Stimulated activated naive CD8-positive, alpha-beta T cell treated with anti-CD3 and anti-CD28 coated beads, Interleukin-15, amount 100 ng/mL, for 72 hours (primary cell): ENCODE measurements at regions not wholly inside any gene's neighbourhood (a gene's known extent, or its start where the extent isn't known, plus 50 kb on each side); places are given as distances from the start of the nearest gene placed in this dataset.

Experiments
- ATAC-seq: fragments of 150-1000 bp; cut with Tn5 transposase; 2 replicates; pipeline ENCODE4 v1.10.0; 2021; ENCODE audit warnings: mild to moderate bottlenecking, moderate library complexity
- DNase-seq, 2 donors: peaks; one replicate each; pipeline ENCODE4 v3.0.0; 2021 to 2022
- H3K27ac Mint-ChIP-seq, 2 donors: one replicate each; pipeline ENCODE4 v1.8.0; 2022; ENCODE audit warnings: mild to moderate bottlenecking in 2 of 2, mixed read lengths in 2 of 2, moderate library complexity in 2 of 2
- H3K27me3 Mint-ChIP-seq: one replicate; pipeline ENCODE4 v1.8.0; 2022; ENCODE audit warnings: mixed read lengths
- H3K4me1 Mint-ChIP-seq: one replicate; pipeline ENCODE4 v1.8.0; 2022; ENCODE audit warnings: mild to moderate bottlenecking, mixed read lengths
- H3K4me3 Mint-ChIP-seq, 2 donors: one replicate each; pipeline ENCODE4 v1.8.0; 2022; ENCODE audit warnings: mild to moderate bottlenecking in 2 of 2, mixed read lengths in 2 of 2, moderate library complexity in 1 of 2
- H3K9me3 Mint-ChIP-seq, 2 donors: one replicate each; pipeline ENCODE4 v1.8.0; 2022; ENCODE audit warnings: mixed read lengths in 2 of 2

GRCh38 chr13:19071161-19071936, 110.3 kb downstream of the TUBA3C start:
- H3K4me1 Mint-ChIP-seq, result no peaks in the 10 kb centered on the region
- H3K27ac Mint-ChIP-seq, result no peak overlapping the region
- H3K9me3 Mint-ChIP-seq, result peaks cover 6 to 8% of the 10 kb centered on the region in 2 donors
- H3K27me3 Mint-ChIP-seq, result no peaks in the 10 kb centered on the region
- H3K4me3 Mint-ChIP-seq, result no peak overlapping the region
- no peak for DNase-seq
- no peak for ATAC-seq

- no peak for DNase-seq
- no peaks in the 10 kb centered on the region for H3K27me3 Mint-ChIP-seq
- H3K4me1 Mint-ChIP-seq, result no peaks in the 10 kb centered on the region
- H3K9me3 Mint-ChIP-seq, result peaks cover 6 to 8% of the 10 kb centered on the region in 2 donors
- H3K27ac Mint-ChIP-seq, result no peak overlapping the region
- no peak for ATAC-seq
- no peak overlapping the region for H3K4me3 Mint-ChIP-seq
Measured at GRCh38 chr13:19070398-19070735, 111.3 kb downstream of the TUBA3C start.

GRCh38 chr13:19069684-19070397, 111.8 kb downstream of the TUBA3C start:
- H3K4me1 Mint-ChIP-seq, result no peaks in the 10 kb centered on the region
- H3K9me3 Mint-ChIP-seq, result peaks cover 5 to 7% of the 10 kb centered on the region in 2 donors
- no peaks in the 10 kb centered on the region for H3K27me3 Mint-ChIP-seq
- no peak overlapping the region for H3K27ac Mint-ChIP-seq
- H3K4me3 Mint-ChIP-seq, result no peak overlapping the region
- no peak for DNase-seq
- ATAC-seq, result no peak

GRCh38 chr13:19068691-19069090, 112.9 kb downstream of the TUBA3C start:
- Mint-ChIP-seq H3K27me3 (no peaks in the 10 kb centered on the region), H3K9me3 (peaks cover 5 to 11% of the 10 kb centered on the region in 2 donors), H3K4me3 (no peak overlapping the region), H3K27ac (no peak overlapping the region), H3K4me1 (no peaks in the 10 kb centered on the region)
- ATAC-seq, result no peak
- DNase-seq, result no peak

GRCh38 chr13:19067767-19068166, 113.9 kb downstream of the TUBA3C start:
- Mint-ChIP-seq H3K4me1 (no peaks in the 10 kb centered on the region), H3K27me3 (no peaks in the 10 kb centered on the region), H3K27ac (no peak overlapping the region), H3K9me3 (peaks cover 5 to 13% of the 10 kb centered on the region in 2 donors), H3K4me3 (no peak overlapping the region)
- no peak for ATAC-seq
- no peak for DNase-seq

GRCh38 chr13:19062801-19063200, 118.8 kb downstream of the TUBA3C start:
- Mint-ChIP-seq H3K4me1 (no peaks in the 10 kb centered on the region), H3K27ac (no peak overlapping the region), H3K9me3 (peaks cover 5 to 26% of the 10 kb centered on the region in 2 donors), H3K27me3 (no peaks in the 10 kb centered on the region), H3K4me3 (no peak overlapping the region)
- DNase-seq, result no peak
- no peak for ATAC-seq

GRCh38 chr13:19062019-19062646, 119.5 kb downstream of the TUBA3C start:
- ATAC-seq, result no peak

GRCh38 chr13:19061278-19061677, 120.3 kb downstream of the TUBA3C start:
- ATAC-seq (no peak), DNase-seq (no peak)
- Mint-ChIP-seq H3K4me1 (no peaks in the 10 kb centered on the region), H3K9me3 (peaks cover 5 to 26% of the 10 kb centered on the region in 2 donors), H3K27me3 (no peaks in the 10 kb centered on the region), H3K27ac (no peak overlapping the region), H3K4me3 (no peak overlapping the region)

More at GRCh38 chr13:19062019-19062646, 119.5 kb downstream of the TUBA3C start:
- Mint-ChIP-seq H3K9me3 (peaks cover 5 to 26% of the 10 kb centered on the region in 2 donors), H3K27ac (no peak overlapping the region), H3K27me3 (no peaks in the 10 kb centered on the region), H3K4me1 (no peaks in the 10 kb centered on the region), H3K4me3 (no peak overlapping the region)
- no peak for DNase-seq

- no peaks in the 10 kb centered on the region for H3K27me3 Mint-ChIP-seq
- no peak overlapping the region for H3K4me3 Mint-ChIP-seq
- ATAC-seq (no peak), DNase-seq (no peak)
- no peaks in the 10 kb centered on the region for H3K4me1 Mint-ChIP-seq
- H3K27ac Mint-ChIP-seq, result no peak overlapping the region
- H3K9me3 Mint-ChIP-seq, result peaks cover 5 to 26% of the 10 kb centered on the region in 2 donors
Measured at GRCh38 chr13:19060311-19061002, 121.2 kb downstream of the TUBA3C start.

GRCh38 chr13:19059016-19059780, 122.4 kb downstream of the TUBA3C start:
- Mint-ChIP-seq H3K4me3 (no peak overlapping the region), H3K27me3 (no peaks in the 10 kb centered on the region), H3K9me3 (peaks cover 0 to 18% of the 10 kb centered on the region in 2 donors), H3K27ac (no peak overlapping the region), H3K4me1 (no peaks in the 10 kb centered on the region)
- DNase-seq (no peak), ATAC-seq (no peak)

- ATAC-seq (no peak), DNase-seq (no peak)
- H3K27me3 Mint-ChIP-seq, result no peaks in the 10 kb centered on the region
- no peaks in the 10 kb centered on the region for H3K4me1 Mint-ChIP-seq
- H3K9me3 Mint-ChIP-seq, result peaks cover 0 to 14% of the 10 kb centered on the region in 2 donors
- H3K4me3 Mint-ChIP-seq, result no peak overlapping the region
- H3K27ac Mint-ChIP-seq, result no peak overlapping the region
Measured at GRCh38 chr13:19058566-19058965, 123.1 kb downstream of the TUBA3C start.

- Mint-ChIP-seq H3K27ac (no peak overlapping the region), H3K4me3 (no peak overlapping the region), H3K9me3 (peaks cover 0 to 13% of the 10 kb centered on the region in 2 donors), H3K27me3 (no peaks in the 10 kb centered on the region), H3K4me1 (no peaks in the 10 kb centered on the region)
- ATAC-seq (no peak), DNase-seq (no peak)
Measured at GRCh38 chr13:19057588-19058340, 123.9 kb downstream of the TUBA3C start.

GRCh38 chr13:19056984-19057490, 124.6 kb downstream of the TUBA3C start:
- Mint-ChIP-seq H3K9me3 (peaks cover 4 to 11% of the 10 kb centered on the region in 2 donors), H3K27ac (no peak overlapping the region), H3K4me3 (no peak overlapping the region), H3K27me3 (no peaks in the 10 kb centered on the region), H3K4me1 (no peaks in the 10 kb centered on the region)
- no peak for DNase-seq
- ATAC-seq, result no peak

GRCh38 chr13:19056355-19056880, 125.2 kb downstream of the TUBA3C start:
- peaks cover 8 to 11% of the 10 kb centered on the region in 2 donors for H3K9me3 Mint-ChIP-seq
- H3K27me3 Mint-ChIP-seq, result no peaks in the 10 kb centered on the region
- no peak overlapping the region for H3K4me3 Mint-ChIP-seq
- no peaks in the 10 kb centered on the region for H3K4me1 Mint-ChIP-seq
- DNase-seq (no peak), ATAC-seq (peak; percentile 21)
- H3K27ac Mint-ChIP-seq, result no peak overlapping the region
